ENCODE measurements at regions not wholly inside any gene's neighbourhood (a gene's known extent, or its start where the extent isn't known, plus 50 kb on each side); places are given as distances from the start of the nearest gene placed in this dataset.

- Histone ChIP-seq H3K27me3 (ENCODE audit: control insufficient read depth, low read length) (no peaks in the 10 kb centered on the region), H4K20me1 (ENCODE audit: control insufficient read depth, insufficient read depth, low read depth, low read length) (no peaks in the 10 kb centered on the region), H3K4me3 (ENCODE audit: low read length) (no peak overlapping the region), H3K4me1 (ENCODE audit: control insufficient read depth, low read length) (peaks cover 33% of the 10 kb centered on the region), H3K9me2 (replicated peaks; ENCODE audit: control insufficient read depth, low read length) (no peaks in the 10 kb centered on the region), H3K36me3 (ENCODE audit: control insufficient read depth, low read length) (no peaks in the 10 kb centered on the region), H3K27ac (ENCODE audit: low read depth, low read length) (no peak overlapping the region), H3K9me3 (ENCODE audit: control insufficient read depth, insufficient read depth, low read length) (no peaks in the 10 kb centered on the region), H3K79me2 (ENCODE audit: control insufficient read depth, low read length) (no peaks in the 10 kb centered on the region), H3K4me2 (ENCODE audit: low read length) (no peak overlapping the region), H3F3A (ENCODE audit: control insufficient read depth, insufficient read depth) (no peaks in the 10 kb centered on the region)
- TF ChIP-seq CTCF (IDR thresholded peaks at IDR 0.05; ENCODE audit: low read depth, low read length, poor library complexity, severe bottlenecking) (no peak), EZH2phosphoT487 (IDR thresholded peaks at IDR 0.05; ENCODE audit: borderline replicate concordance, low read length) (no peak)
Observed at GRCh38 chr15:38662805-38663204, 98.2 kb upstream of the RASGRP1 start.

- Histone ChIP-seq H3K27me3 (ENCODE audit: control insufficient read depth, low read length) (no peaks in the 10 kb centered on the region), H3K79me2 (ENCODE audit: control insufficient read depth, low read length) (no peaks in the 10 kb centered on the region)
- TF ChIP-seq EZH2phosphoT487 (IDR thresholded peaks at IDR 0.05; ENCODE audit: borderline replicate concordance, low read length) (no peak), CTCF (IDR thresholded peaks at IDR 0.05; ENCODE audit: low read depth, low read length, poor library complexity, severe bottlenecking) (no peak)
Observed at GRCh38 chr15:38665586-38666305, 101.1 kb upstream of the RASGRP1 start.

GRCh38 chr15:38666865-38667510 is 102.4 kb upstream of the RASGRP1 start:
- Histone ChIP-seq H3K4me1 (ENCODE audit: control insufficient read depth, low read length) (peaks cover 51% of the 10 kb centered on the region), H3K36me3 (ENCODE audit: control insufficient read depth, low read length) (no peaks in the 10 kb centered on the region), H3K4me2 (ENCODE audit: low read length) (no peak overlapping the region), H3K9me2 (replicated peaks; ENCODE audit: control insufficient read depth, low read length) (no peaks in the 10 kb centered on the region), H3F3A (ENCODE audit: control insufficient read depth, insufficient read depth) (no peaks in the 10 kb centered on the region), H3K27ac (ENCODE audit: low read depth, low read length) (no peak overlapping the region), H3K79me2 (ENCODE audit: control insufficient read depth, low read length) (no peaks in the 10 kb centered on the region), H3K27me3 (ENCODE audit: control insufficient read depth, low read length) (no peaks in the 10 kb centered on the region), H3K9me3 (ENCODE audit: control insufficient read depth, insufficient read depth, low read length) (no peaks in the 10 kb centered on the region), H4K20me1 (ENCODE audit: control insufficient read depth, insufficient read depth, low read depth, low read length) (no peaks in the 10 kb centered on the region), H3K4me3 (ENCODE audit: low read length) (no peak overlapping the region)
- TF ChIP-seq EZH2phosphoT487 (IDR thresholded peaks at IDR 0.05; ENCODE audit: borderline replicate concordance, low read length), result no peak
- TF ChIP-seq CTCF (IDR thresholded peaks at IDR 0.05; ENCODE audit: low read depth, low read length, poor library complexity, severe bottlenecking), result no peak

More at GRCh38 chr15:38665586-38666305, 101.1 kb upstream of the RASGRP1 start:
- Histone ChIP-seq H4K20me1 (ENCODE audit: control insufficient read depth, insufficient read depth, low read depth, low read length) (no peaks in the 10 kb centered on the region), H3K4me2 (ENCODE audit: low read length) (no peak overlapping the region), H3K9me3 (ENCODE audit: control insufficient read depth, insufficient read depth, low read length) (no peaks in the 10 kb centered on the region), H3K4me3 (ENCODE audit: low read length) (no peak overlapping the region), H3K4me1 (ENCODE audit: control insufficient read depth, low read length) (peaks cover 40% of the 10 kb centered on the region), H3K9me2 (replicated peaks; ENCODE audit: control insufficient read depth, low read length) (no peaks in the 10 kb centered on the region), H3F3A (ENCODE audit: control insufficient read depth, insufficient read depth) (no peaks in the 10 kb centered on the region), H3K27ac (ENCODE audit: low read depth, low read length) (no peak overlapping the region), H3K36me3 (ENCODE audit: control insufficient read depth, low read length) (no peaks in the 10 kb centered on the region)
